ENCODE measurements at regions not wholly inside any gene's neighbourhood (a gene's known extent, or its start where the extent isn't known, plus 50 kb on each side); places are given as distances from the start of the nearest gene placed in this dataset.

DNA sequence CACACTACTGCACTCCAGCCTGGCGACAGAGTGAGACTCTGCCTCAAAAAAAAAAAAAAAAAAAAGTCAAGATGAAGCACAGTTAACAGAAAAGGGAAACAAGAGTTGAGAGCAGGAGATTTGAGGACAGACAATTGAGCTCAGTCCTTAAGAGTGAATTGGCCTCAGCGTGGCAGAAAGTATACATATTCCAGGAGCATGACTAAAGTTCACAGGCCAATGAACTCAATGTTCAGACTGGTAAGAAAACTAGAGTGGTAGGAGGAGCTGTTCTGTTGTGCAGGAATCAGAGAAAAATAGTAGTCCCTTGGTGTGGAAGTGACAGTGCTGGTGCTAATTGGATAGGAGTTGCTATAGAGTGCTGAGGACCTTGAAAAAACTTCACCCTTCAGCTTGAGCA lies 60.0 kb downstream of the NRN1 start:
- DNase-seq, result no peak

DNA sequence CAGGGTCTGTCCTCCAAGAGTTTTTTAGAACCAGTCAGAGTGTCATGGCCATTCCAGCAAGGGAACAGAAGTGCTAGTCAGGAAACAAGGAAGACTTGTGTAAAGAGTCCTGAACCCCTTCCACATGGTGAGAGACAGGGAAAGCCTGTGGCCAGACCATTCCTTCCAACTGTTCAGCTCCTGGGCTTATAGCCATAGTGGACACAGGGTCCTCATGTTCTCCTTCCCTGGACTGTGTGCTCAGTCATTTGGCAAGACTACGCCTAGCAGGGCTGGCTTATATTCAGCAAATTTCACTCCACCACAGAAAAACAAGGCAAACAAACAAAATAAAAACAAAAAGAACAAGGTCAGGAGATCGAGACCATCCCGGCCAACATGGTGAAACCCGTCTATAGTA lies 60.5 kb downstream of the NRN1 start:
- DNase-seq, result no peak

DNA sequence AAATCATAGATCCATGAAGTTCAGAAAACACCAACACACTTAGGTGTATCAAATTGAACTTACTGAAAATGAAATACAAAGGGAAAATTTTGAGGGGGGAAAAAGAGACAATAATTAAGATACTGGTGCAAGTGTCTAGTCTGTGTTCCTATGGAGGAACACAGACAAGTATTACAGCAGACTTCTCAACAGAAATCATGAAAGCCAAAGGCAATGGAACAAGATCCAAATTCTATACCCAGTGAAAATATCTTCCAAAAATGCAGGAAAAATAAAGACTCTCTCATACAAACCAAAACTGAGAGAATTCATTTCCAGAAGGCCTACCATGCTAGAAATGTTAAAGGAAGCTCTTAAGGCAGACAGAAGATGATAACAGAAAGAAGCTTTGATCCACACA lies 63.1 kb downstream of the NRN1 start:
- DNase-seq, result no peak

DNA sequence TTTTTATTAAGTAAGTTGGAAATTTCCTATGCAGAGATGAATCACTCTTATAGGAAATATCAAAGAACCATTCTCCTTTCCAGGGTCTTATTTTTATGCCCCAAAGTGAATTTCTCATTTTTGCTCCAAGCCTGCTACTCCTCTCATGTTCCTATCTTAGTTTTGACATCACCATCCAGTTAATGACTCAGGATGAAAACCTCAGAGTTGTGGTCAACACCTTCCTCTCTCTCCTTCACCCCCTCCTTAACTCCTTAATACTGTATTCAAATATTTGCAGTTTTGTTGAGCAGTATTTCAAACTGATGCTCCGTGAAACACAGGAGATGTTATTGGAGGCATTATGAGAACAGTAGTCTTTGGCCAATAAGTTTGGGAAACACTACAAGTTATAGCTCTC lies 64.1 kb downstream of the NRN1 start:
- DNase-seq, result no peak

DNA sequence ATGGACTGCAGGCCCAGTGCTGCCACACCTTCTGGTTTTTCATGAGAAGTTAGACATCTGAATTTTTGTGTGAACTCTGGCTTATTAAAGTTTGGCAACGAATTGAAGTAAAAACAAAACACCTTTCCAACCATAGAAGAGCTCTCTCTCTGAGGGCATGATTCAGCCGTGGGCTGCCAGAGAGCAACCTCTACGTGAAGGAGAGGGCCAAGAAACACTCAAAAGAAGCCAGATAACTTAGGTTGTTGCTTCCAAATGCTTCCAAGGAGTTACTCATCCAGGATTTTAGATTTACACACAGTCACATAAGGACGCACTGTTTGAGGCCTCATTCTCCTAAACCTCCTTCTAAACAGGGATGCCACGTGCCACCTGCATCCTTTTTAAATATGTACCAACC lies 65.5 kb downstream of the NRN1 start:
- no peak for DNase-seq

DNA sequence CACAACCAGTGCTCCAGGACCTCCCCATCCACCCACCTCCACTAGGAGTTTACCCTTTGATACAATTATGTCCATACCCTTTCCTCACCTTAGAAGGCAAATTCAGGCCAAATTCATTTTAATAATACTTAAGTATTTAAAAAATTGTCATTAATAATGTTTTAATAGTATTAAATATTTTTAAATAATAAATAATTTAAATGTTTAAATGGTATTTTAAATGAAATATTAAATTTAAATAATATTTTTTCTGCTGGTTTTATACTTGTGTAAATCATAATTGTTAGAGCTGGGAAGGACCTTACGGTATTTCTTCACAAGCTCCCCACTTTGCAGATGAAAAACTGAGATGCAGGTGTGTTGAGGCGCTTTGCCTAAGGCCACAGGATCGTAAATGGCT lies 67.8 kb downstream of the NRN1 start:
- no peak for DNase-seq

DNA sequence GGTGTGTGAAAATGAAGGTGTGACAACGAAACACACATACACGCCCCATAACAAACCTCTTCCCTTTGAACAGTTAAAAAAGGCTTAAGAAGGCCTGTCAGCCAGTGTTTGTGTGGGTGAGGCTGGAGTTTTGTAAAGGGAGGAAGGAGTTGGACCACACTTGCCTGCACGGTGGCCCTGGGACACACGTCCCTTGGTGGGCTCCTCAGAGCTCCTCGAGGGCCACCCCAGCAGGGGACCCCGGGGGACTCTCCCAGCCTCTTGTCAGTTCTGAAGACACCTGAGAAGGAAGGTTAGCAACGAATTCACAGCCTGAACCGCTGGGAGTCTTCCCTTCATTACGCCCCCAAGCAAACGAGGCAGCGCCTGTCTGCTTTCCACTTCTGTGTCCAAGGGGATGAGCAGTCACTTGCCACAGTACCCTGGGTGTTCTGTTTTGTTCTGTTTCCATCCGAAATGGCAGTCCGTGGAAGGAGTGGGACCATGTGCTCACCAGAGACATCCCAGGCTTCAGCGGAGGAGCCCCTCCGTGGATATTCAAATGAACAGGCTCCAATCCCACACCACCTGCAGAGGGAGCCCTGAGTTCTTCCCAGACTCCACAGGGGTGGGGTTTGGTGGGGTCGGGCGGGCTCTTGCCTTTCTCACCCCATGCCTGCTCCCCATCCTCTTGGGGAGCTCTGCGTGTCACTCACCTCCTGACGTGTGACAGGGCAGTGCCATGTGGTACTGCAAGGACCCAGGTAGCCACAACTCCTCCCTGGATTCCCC lies 68.6 kb downstream of the NRN1 start:
- no peak for DNase-seq

DNA sequence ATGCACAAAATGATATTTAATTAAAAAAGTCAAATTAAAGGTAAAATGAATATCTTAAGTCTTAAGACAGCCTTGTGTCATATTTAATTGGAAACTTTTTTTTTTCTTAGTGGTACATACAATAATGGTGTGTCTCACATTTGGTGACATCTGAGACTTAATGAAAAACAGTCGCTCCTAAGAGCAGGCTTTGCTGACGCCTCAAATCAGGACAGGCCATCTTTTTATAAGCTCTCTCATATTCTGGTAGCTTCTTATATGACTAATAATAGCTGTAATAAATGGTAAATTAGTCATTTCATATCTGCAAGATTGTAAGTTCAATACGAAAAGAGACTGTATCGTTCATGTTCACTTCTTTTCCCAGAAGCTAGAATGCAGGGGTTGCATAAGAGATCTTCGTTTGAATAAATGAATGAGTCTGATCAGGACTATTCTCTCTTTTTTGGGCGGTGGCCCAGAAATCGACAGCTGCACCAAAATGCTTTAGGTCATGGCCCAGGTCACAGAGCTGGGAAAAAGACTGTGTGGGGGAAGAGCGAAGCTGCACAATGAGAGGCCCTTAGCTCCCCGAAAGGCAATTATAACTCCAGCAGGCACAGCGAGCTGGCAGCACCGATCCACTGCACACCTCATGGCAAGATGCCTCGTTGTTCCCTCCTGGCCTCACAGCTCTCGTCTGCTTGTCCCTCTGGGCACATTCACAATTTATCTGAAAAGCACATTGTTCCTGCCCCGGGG lies 69.4 kb downstream of the NRN1 start:
- no peak for DNase-seq

DNA sequence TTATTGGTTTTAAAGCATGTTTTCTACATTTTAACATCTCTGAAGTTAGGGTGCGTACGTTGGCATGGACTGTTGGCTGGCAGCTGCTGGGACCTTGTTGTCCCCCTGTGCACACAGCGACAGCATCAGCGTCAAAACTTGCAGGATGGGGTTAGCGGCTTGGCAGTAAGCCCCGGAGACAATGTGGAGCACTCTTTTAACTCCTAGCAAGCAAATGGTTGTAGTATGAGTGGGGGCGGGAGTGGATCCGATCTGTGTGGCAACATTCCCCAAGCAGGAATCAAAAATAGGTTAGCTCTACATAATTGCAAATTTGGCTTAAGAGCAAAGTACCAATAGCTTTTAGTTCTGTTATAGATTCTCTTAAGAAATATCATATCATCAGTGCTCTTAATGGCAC lies 70.1 kb downstream of the NRN1 start:
- DNase-seq, result no peak

DNA sequence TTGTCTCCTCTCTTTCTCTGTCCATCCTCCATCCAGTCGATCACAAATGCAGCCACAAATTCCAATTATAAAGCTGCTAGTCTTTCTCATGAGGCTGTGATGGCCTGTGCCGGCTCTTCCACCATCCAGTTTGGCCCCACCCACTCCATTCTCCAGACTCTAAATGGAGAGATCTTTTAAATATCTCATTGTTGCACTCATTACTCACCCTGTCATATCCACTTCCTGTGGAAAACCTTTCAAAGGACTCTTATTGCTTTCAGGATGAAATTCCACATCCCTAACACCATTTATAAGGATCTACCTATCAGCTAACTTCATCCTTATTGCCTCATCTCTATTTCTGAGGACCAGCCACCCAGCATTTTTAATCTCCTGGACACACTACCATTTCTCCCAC lies 70.6 kb downstream of the NRN1 start:
- DNase-seq, result no peak

DNA sequence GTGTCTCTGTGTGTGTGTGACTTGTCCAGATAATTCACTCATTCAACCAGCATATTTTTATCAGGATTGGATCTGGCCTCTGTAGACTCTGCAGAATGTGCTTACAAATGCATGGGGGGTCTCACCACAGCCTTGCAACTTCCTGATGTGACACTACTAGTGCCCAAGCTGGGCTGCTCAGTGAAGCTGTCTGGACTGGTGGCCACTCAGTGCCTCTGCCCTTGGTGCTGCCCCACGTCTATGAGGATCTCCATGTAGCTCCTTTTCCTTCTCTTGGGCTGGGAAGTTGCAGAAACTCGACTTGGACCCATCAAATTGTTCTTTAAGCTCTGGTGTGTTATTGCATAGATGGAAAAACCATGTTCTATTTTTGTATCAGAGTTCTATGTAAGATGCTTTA lies 75.8 kb downstream of the NRN1 start:
- DNase-seq, result no peak

DNA sequence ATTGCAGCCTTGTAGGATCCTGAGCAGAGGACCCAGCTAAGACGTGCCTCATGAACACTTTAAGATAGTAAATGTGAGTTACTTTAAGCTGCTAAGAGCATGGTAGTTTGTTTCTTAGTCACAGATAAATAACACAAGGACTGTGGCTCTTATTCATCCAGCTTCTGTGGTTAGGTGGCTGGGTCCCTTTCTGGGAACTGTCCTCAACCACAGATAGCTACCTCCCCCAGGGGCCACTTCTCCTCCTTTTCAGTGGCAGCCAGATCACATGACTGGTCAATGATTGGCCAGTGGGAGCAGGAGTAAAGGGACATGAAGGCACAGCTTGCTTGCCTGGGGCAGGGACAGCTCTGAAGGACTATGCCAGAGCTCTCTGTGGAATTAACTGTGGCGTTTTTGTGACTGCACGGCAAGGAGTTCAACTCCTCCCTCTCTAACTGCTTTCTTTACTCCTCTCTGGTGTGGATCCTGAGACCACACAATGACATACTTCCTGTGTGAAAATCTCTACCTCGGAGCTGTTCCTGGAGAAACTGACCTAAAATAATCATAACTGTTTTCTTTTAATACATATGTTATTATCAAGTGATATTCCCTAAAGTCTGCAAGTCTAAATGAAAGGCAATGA lies 76.5 kb downstream of the NRN1 start:
- no peak for DNase-seq

DNA sequence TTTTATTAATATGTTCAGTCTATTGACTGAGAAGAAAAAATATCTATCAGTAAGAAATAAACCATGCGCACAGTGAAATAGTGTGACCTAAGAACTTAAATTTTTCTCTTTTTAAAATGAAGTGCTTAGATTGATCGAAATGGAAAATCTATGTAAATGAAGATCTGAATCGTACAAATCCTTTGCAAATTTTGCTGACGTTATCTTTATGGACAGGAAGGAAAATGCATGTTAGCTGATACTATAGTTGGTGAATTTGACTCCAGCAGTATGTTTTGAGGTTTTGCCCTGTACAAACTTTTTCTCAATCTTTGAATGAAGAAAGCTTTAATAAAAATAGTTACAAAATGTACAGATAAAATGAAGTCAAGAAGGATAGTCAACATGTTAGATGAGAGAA lies 82.9 kb downstream of the NRN1 start:
- no peak for DNase-seq

DNA sequence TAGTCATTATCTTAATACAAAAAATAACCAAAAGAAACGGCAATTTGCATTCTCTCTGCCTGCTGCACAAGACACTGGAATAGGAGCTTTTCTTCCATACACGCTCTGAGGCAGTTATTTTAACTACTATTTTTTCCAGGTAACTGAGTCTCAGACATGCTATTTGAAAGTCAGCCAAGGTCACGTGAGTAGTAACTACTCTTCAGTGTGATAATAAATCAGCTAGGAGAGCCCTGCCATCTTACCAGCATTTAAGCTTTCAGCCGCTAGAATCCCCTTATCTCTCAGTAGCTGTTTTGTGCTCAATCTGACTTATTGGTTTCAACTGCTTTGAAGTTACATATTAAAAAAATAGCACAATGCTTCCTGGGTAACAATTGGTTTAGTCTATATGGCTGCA lies 84.5 kb downstream of the NRN1 start:
- no peak for DNase-seq

DNA sequence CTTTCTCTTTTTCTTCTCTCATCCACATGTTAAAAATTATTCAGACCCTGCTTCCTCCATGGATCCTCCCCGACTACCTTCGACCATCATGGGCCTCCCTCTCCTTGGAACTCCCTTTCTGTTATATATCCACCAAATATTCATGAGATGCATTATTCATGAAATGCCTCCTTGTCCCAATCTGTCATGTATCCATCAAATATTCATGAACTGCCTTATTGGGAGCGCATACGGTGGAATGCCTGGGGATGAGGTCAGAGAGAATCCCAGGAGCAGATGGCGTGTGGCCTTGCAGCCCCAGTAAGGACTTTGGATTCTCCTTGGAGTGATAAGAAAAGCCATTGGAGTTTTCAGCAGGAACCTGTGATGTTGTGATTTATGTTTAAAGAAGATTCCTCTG lies 97.0 kb downstream of the NRN1 start:
- DNase-seq, result no peak

DNA sequence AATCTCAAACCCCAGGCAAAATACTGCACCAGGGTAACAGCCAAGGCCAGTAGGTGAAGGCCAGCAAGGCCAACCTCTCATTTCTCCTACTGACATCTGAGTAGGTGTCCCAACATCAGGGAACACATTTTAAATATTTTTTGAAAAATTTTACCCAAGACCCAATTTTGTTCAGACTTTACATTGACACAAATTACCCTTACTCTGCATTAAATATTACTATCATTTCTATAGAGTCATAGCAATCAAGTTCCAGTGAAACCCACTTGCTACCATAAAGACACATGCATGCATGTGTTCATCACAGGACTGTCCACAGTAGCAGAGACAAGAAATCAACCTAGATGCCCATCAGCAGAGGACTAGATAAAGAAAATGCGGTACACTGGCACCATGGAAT lies 99.9 kb downstream of the NRN1 start:
- no peak for DNase-seq

DNA sequence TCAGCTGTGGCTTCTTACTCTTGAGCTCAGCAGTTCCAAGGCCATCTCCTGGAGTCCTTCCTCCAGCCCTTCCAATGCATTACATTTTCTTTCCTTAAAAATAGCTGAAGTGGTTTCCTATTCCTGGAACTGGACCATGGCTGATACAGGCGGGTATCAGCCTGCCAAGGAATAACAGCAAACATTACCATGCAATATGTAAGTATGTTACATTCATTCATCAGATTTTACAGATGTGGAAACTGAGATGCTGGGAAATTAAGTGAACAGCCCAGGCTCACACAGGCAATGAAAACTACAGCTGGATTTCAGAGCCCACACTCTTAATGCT lies 100.4 kb downstream of the NRN1 start:
- no peak for DNase-seq

DNA sequence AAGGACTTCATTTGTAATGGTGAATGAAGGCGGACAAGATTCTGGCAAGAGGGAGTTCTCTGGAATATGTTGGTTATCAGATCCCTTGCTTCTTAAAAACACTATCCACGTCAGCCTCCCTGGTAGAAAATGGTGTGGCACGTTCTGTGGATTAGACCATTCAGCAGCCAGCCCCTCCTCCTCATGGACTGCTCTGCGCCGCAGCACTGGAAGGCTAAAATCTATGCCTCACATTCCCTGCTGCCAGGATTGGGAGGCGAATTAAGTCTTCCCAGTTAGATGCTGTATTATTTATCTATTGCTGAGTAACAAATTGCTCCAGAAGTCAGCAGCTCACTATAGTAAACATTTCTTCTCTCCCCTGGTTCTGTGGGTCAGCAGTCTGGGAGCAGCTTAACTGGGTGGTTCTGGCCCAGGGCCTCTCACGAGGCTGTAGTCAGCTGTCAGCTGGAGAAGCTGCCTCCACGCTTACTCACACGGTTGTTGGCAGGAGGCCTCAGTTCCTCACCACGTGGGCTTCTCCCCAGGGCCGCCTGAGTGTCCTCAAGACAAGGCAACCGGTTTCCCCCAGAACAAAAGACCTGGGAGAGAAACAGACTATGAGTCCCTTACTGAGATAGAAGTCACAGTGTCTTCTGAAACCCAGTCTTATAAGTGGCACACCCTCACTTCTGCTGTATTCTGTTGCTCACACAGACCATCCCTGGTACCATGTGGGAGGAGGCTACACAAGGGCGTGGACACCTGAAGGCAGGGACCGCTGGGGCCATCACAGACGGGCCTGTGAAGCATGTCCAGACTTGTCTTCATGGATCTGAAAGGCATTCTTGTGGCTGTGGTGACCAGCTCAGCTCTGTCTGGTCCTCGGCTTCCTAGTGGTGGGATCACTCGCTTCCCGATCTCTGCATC lies 101.0 kb downstream of the NRN1 start:
- DNase-seq, result no peak

DNA sequence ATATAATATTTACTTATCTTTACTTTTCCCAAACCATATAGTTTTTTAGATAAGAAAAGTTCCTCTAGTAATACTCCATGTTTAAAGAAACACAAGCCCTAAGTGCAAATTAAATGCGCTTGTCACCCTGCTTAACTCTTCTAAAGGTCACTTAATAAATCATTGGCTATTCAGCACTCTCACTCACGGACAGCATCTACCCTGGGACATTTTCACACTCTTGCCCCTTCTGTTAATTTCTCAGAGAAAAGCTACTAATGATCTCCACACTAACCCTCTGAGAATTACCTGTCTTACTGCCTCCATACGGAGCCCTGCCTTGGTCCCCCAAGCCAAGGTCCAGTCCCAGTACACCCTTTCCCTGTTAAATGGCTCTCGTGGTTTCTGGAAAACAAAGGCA lies 102.2 kb downstream of the NRN1 start:
- no peak for DNase-seq

DNA sequence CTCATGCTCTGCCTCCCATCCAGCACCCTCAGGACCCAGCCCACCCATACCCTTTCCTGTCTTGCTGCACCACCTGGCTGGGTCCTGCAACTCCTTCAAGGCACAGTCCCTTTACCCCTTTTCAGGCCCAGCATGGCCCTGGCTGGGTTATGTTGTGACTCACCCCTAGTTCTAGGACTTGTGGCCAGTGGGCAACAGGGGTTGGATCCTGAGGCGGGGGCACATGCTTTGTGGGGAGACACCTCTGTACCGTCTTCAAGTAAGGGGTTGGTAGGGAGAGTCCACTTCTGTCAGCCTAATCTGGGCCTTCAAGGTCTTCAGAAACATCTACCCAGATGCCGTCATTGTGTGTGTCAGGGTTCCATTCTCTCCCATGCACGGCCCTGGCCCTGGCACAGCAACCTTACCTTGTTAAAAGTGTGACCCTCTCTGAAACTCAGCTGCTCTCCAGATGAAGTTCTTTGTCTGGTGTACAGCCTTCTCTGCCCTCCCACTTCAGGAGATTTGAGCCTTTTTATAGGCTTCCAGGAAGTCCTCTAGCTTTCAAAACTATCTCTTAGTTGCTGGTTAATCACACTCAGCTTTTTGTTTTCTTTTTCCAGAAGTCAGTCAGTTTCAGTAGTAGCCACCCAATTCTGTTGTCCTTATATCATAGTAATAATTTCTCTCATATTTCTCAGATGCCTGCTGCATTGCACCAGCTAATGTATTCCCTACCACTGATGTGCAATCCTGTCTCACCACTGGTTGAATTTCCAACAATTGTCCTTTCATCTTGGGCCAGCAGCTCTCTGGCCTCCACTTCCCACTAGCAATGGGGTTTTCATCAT lies 107.3 kb downstream of the NRN1 start:
- DNase-seq, result no peak

DNA sequence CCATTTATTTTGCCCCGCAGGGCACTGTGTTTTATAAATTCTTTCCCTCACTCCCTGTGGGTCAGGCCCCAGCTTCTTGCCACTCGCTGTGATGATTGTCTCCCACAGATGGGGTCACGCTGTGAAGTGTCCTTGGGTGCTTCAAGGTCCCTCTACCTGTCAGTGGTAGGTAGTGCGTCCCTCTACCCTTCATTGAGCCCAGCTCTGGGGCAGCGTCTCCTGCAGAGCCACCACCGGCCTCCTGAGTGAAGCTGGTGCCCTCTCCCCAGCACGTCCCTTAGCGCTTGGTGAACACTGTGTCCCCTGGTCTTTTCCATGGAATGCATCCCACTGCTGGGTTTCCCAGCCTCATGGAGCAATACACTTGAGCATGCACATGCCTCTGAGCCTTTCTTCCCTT lies 108.2 kb downstream of the NRN1 start:
- no peak for DNase-seq

DNA sequence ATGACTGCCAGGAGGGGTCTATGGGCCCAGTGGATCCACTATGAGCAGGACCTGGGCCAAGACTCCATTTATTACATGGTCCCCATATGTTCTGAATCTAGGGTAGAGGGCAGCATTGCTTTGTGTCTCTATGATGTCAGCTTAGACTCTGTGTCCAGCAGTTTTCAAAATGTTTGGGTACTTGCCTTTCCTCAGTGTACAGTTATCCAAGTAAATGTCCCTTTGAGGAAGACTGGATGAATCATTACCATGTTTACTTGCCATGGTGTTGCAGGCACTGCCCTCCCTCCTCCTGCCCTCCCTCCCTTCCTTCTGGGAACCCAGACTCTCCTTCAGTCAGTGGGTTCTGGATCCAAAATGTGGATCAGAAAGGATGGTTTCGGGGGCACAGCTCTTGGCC lies 108.6 kb downstream of the NRN1 start:
- DNase-seq, result no peak
